ENCODE measurements at regions not wholly inside any gene's neighbourhood (a gene's known extent, or its start where the extent isn't known, plus 50 kb on each side); places are given as distances from the start of the nearest gene placed in this dataset.

GRCh38 chr20:57928181-57928967, 218.6 kb upstream of the PMEPA1 start:
- TF ChIP-seq TAF1 (IDR thresholded peaks at IDR 0.05; ENCODE audit: low read depth, low read length) (no peak), PAX5 (IDR thresholded peaks at IDR 0.05; ENCODE audit: insufficient read depth, low read length, severe bottlenecking) (no peak), POU2F2 (IDR thresholded peaks at IDR 0.05; ENCODE audit: low read depth, low read length) (no peak), POLR2AphosphoS5 (IDR thresholded peaks at IDR 0.05; ENCODE audit: low read depth, low read length) (no peak)
- DNase-seq (ENCODE audit: insufficient read length, low spot score) (no peak), FAIRE-seq (no peak)

- no peak for DNase-seq (ENCODE audit: insufficient read length, low spot score)
- TF ChIP-seq SPI1 (IDR thresholded peaks at IDR 0.05; ENCODE audit: low read depth, low read length) = no peak
- no peak for FAIRE-seq
These were observed 217.6 kb upstream of the PMEPA1 start for GRCh38 chr20:57927376-57927775.

- no peak for TF ChIP-seq POLR2A (IDR thresholded peaks at IDR 0.05; ENCODE audit: low read depth, low read length)
- TF ChIP-seq TAF1 (IDR thresholded peaks at IDR 0.05; ENCODE audit: low read depth, low read length) = no peak
- no peak for TF ChIP-seq POLR2AphosphoS5 (IDR thresholded peaks at IDR 0.05; ENCODE audit: low read depth, low read length)
- TF ChIP-seq PAX5 (IDR thresholded peaks at IDR 0.05; ENCODE audit: insufficient read depth, low read length, severe bottlenecking) = no peak
- TF ChIP-seq POU2F2 (IDR thresholded peaks at IDR 0.05; ENCODE audit: low read depth, low read length) = no peak
- no peak for TF ChIP-seq SPI1 (IDR thresholded peaks at IDR 0.05; ENCODE audit: low read depth, low read length)
- DNase-seq (ENCODE audit: insufficient read length, low spot score) (no peak), FAIRE-seq (no peak)
These were observed 212.9 kb upstream of the PMEPA1 start for GRCh38 chr20:57922706-57923105.

DNA sequence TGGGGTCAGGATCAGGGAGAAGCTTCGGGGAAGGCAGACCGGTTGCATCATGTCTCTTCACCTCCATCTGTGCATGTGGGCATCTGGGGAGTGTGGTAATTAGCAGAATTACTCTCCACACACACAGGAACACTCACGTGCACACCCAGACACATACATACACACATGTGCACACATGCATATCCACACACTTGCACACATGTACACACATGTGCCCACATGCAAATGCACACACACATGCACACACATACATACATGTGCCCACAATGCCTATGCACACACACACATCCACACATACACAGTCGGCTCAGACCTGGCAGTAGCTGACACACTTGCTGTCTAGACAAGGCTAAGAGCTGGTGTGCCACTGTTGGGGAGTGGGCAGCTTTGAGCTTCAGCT, 212.3 kb upstream of the PMEPA1 start:
- FAIRE-seq (no peak), DNase-seq (ENCODE audit: insufficient read length, low spot score) (no peak)

DNA sequence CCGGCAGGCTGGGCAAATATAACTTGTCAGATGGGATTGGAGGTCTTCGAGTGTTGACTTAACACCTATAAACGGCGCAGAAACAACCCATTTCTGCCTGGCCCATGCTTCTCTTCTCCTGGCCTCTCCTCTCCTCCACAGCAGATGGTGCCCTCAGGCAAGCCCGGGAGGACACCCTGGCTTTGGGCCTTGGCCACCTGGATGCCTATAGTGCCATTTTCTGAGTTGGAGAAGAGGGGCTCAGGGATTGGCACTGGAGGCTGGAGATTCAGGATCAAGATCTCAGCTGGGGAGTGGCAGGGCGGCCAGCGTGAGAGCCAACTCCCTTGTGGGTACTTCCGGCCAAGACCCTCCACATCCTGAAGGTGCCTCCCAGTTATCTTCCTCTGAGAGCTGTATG, 211.9 kb upstream of the PMEPA1 start:
- DNase-seq (ENCODE audit: insufficient read length, low spot score) = no peak
- TF ChIP-seq POLR2AphosphoS5 (IDR thresholded peaks at IDR 0.05; ENCODE audit: low read depth, low read length) (no peak), TAF1 (IDR thresholded peaks at IDR 0.05; ENCODE audit: low read depth, low read length) (no peak), POLR2A (IDR thresholded peaks at IDR 0.05; ENCODE audit: low read depth, low read length) (no peak), POU2F2 (IDR thresholded peaks at IDR 0.05; ENCODE audit: low read depth, low read length) (no peak), SPI1 (IDR thresholded peaks at IDR 0.05; ENCODE audit: low read depth, low read length) (no peak), PAX5 (IDR thresholded peaks at IDR 0.05; ENCODE audit: insufficient read depth, low read length, severe bottlenecking) (no peak)
- no peak for FAIRE-seq

More for the DNA sequence above, 212.3 kb upstream of the PMEPA1 start:
- no peak for TF ChIP-seq SPI1 (IDR thresholded peaks at IDR 0.05; ENCODE audit: low read depth, low read length)
- TF ChIP-seq TAF1 (IDR thresholded peaks at IDR 0.05; ENCODE audit: low read depth, low read length) = no peak
- TF ChIP-seq POU2F2 (IDR thresholded peaks at IDR 0.05; ENCODE audit: low read depth, low read length) = no peak
- no peak for TF ChIP-seq PAX5 (IDR thresholded peaks at IDR 0.05; ENCODE audit: insufficient read depth, low read length, severe bottlenecking)
- TF ChIP-seq POLR2A (IDR thresholded peaks at IDR 0.05; ENCODE audit: low read depth, low read length) = no peak
- TF ChIP-seq POLR2AphosphoS5 (IDR thresholded peaks at IDR 0.05; ENCODE audit: low read depth, low read length) = no peak

- TF ChIP-seq SPI1 (IDR thresholded peaks at IDR 0.05; ENCODE audit: low read depth, low read length) (no peak), PAX5 (IDR thresholded peaks at IDR 0.05; ENCODE audit: insufficient read depth, low read length, severe bottlenecking) (no peak), POLR2A (IDR thresholded peaks at IDR 0.05; ENCODE audit: low read depth, low read length) (no peak), POLR2AphosphoS5 (IDR thresholded peaks at IDR 0.05; ENCODE audit: low read depth, low read length) (no peak), POU2F2 (IDR thresholded peaks at IDR 0.05; ENCODE audit: low read depth, low read length) (no peak), TAF1 (IDR thresholded peaks at IDR 0.05; ENCODE audit: low read depth, low read length) (no peak)
- DNase-seq (ENCODE audit: insufficient read length, low spot score) = no peak
- no peak for FAIRE-seq
These were observed 211.2 kb upstream of the PMEPA1 start for GRCh38 chr20:57920971-57921370.

DNA sequence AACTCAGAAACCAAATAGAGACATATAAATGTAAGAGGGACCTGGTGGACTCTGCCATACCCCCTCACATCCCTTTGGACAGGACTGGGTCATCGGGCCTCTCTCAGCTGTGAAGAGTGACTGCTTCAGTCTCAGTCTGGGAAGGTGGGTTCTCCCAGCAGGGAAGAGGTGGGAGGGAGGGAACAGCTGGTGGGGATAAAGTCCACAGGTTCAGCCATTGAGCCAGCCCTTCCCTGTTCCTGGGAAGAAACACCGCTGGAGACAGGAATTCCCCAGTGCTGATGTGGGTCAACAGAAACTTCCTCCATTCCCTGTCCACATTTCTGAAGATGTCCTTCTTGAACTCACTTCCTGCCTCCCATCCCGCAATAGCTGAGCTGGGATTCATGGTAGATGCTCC, 209.2 kb upstream of the PMEPA1 start:
- TF ChIP-seq SPI1 (IDR thresholded peaks at IDR 0.05; ENCODE audit: low read depth, low read length) = no peak
- TF ChIP-seq POU2F2 (IDR thresholded peaks at IDR 0.05; ENCODE audit: low read depth, low read length) = no peak
- FAIRE-seq = no peak

DNA sequence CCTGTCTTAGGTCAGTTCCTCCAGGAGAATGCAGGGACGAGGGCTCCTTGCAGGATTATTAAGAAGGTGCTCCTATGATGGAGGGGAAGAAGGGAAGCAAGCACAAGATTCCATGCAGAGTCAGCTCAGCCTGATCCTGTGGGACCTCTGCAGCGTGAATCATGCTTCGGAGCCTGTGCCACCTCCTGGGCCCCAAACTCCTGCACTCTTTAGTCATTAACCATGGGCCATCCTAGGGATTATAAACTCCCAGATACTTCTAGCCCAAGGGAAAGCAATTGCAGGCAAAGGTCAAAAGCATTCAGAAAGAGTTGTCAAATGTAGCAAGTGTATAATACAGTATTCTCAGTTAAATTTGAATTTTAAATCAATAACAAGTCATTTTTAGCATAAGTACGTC, 208.7 kb upstream of the PMEPA1 start:
- FAIRE-seq (no peak), DNase-seq (ENCODE audit: insufficient read length, low spot score) (no peak)
- TF ChIP-seq PAX5 (IDR thresholded peaks at IDR 0.05; ENCODE audit: insufficient read depth, low read length, severe bottlenecking) (no peak), TAF1 (IDR thresholded peaks at IDR 0.05; ENCODE audit: low read depth, low read length) (no peak), SPI1 (IDR thresholded peaks at IDR 0.05; ENCODE audit: low read depth, low read length) (no peak), POU2F2 (IDR thresholded peaks at IDR 0.05; ENCODE audit: low read depth, low read length) (no peak), POLR2AphosphoS5 (IDR thresholded peaks at IDR 0.05; ENCODE audit: low read depth, low read length) (no peak), POLR2A (IDR thresholded peaks at IDR 0.05; ENCODE audit: low read depth, low read length) (no peak)

More for the DNA sequence above, 209.2 kb upstream of the PMEPA1 start:
- no peak for DNase-seq (ENCODE audit: insufficient read length, low spot score)

- FAIRE-seq = no peak
- DNase-seq (ENCODE audit: insufficient read length, low spot score) = no peak
- TF ChIP-seq POLR2AphosphoS5 (IDR thresholded peaks at IDR 0.05; ENCODE audit: low read depth, low read length) (no peak), SPI1 (IDR thresholded peaks at IDR 0.05; ENCODE audit: low read depth, low read length) (no peak), TAF1 (IDR thresholded peaks at IDR 0.05; ENCODE audit: low read depth, low read length) (no peak), POU2F2 (IDR thresholded peaks at IDR 0.05; ENCODE audit: low read depth, low read length) (no peak), POLR2A (IDR thresholded peaks at IDR 0.05; ENCODE audit: low read depth, low read length) (no peak), PAX5 (IDR thresholded peaks at IDR 0.05; ENCODE audit: insufficient read depth, low read length, severe bottlenecking) (no peak)
These were observed 204.4 kb upstream of the PMEPA1 start for GRCh38 chr20:57914205-57914604.

GRCh38 chr20:57913156-57913930, 203.5 kb upstream of the PMEPA1 start:
- no peak for FAIRE-seq
- DNase-seq (ENCODE audit: insufficient read length, low spot score) = no peak
- TF ChIP-seq TAF1 (IDR thresholded peaks at IDR 0.05; ENCODE audit: low read depth, low read length) (no peak), POLR2A (IDR thresholded peaks at IDR 0.05; ENCODE audit: low read depth, low read length) (no peak), SPI1 (IDR thresholded peaks at IDR 0.05; ENCODE audit: low read depth, low read length) (no peak), PAX5 (IDR thresholded peaks at IDR 0.05; ENCODE audit: insufficient read depth, low read length, severe bottlenecking) (no peak), POLR2AphosphoS5 (IDR thresholded peaks at IDR 0.05; ENCODE audit: low read depth, low read length) (no peak), POU2F2 (IDR thresholded peaks at IDR 0.05; ENCODE audit: low read depth, low read length) (no peak)

All from GM12891 (cell line).